Neural progenitor cell (in vitro differentiated cells): ENCODE measurements at regions not wholly inside any gene's neighbourhood (a gene's known extent, or its start where the extent isn't known, plus 50 kb on each side); places are given as distances from the start of the nearest gene placed in this dataset.

ENCODE experiments used
- DNase-seq: peaks from one replicate; pipeline ENCODE4 v3.0.0-alpha.2; 2016; ENCODE audit warnings: low spot score
- H2AFZ ChIP-seq: fragments of 200-600 bp; sonication (generic); replicated peaks from 2 replicates; pipeline ENCODE4 v1.6.1; 2016; ENCODE audit warnings: antibody characterized with exemption
- H3F3A ChIP-seq: fragments of 200-600 bp; sonication (generic); 2 replicates; pipeline ENCODE4 v1.6.1; 2016; ENCODE audit warnings: antibody characterized with exemption, low read depth
- H3K27ac ChIP-seq: fragments of 200-600 bp; sonication (generic); 2 replicates; pipeline ENCODE4 v1.5.1; 2016; ENCODE audit warnings: mild to moderate bottlenecking
- H3K27me3 ChIP-seq: fragments of 200-600 bp; sonication (generic); 2 replicates; pipeline ENCODE4 v1.6.1; 2016; ENCODE audit warnings: mild to moderate bottlenecking, moderate library complexity
- H3K36me3 ChIP-seq: fragments of 200-600 bp; sonication (generic); 2 replicates; pipeline ENCODE4 v1.5.1; 2016
- H3K4me1 ChIP-seq: fragments of 200-600 bp; sonication (generic); 2 replicates; pipeline ENCODE4 v1.6.1; 2016; ENCODE audit warnings: mixed run types
- H3K4me2 ChIP-seq: fragments of 200-600 bp; sonication (generic); 2 replicates; pipeline ENCODE4 v1.6.1; 2016
- H3K4me3 ChIP-seq: fragments of 200-600 bp; sonication (generic); 2 replicates; pipeline ENCODE4 v1.5.1; 2016
- H3K79me2 ChIP-seq: fragments of 200-600 bp; sonication (generic); 2 replicates; pipeline ENCODE4 v1.6.1; 2016; ENCODE audit warnings: low read depth
- H3K9ac ChIP-seq: fragments of 200-600 bp; sonication (generic); 2 replicates; pipeline ENCODE4 v1.6.1; 2016
- H3K9me3 ChIP-seq: fragments of 200-600 bp; sonication (generic); 2 replicates; pipeline ENCODE4 v1.5.1; 2016; ENCODE audit warnings: low read depth
- H4K20me1 ChIP-seq: fragments of 200-600 bp; sonication (generic); 2 replicates; pipeline ENCODE4 v1.6.1; 2016; ENCODE audit warnings: low read depth
- H3K27ac Mint-ChIP-seq: 3 replicates; pipeline ENCODE4 v1.8.0; 2021; ENCODE audit warnings: mixed read lengths
- H3K27me3 Mint-ChIP-seq: 2 replicates; pipeline ENCODE4 v1.8.0; 2022; ENCODE audit warnings: low read depth, mild to moderate bottlenecking, inconsistent platforms, moderate library complexity, mixed read lengths; ENCODE audit not compliant: insufficient read depth
- H3K36me3 Mint-ChIP-seq: 3 replicates; pipeline ENCODE4 v1.8.0; 2021; ENCODE audit warnings: mixed read lengths
- H3K4me1 Mint-ChIP-seq: 3 replicates; pipeline ENCODE4 v1.8.0; 2021; ENCODE audit warnings: mixed read lengths
- H3K4me3 Mint-ChIP-seq: 3 replicates; pipeline ENCODE4 v1.8.0; 2021; ENCODE audit warnings: mild to moderate bottlenecking, moderate library complexity, mixed read lengths
- H3K9me3 Mint-ChIP-seq: 3 replicates; pipeline ENCODE4 v1.8.0; 2020; ENCODE audit warnings: mixed read lengths
- CTCF ChIP-seq: fragments of 200-600 bp; sonication (generic); IDR thresholded peaks from 2 replicates; pipeline ENCODE4 v1.5.1; 2017; ENCODE audit warnings: antibody characterized with exemption, mild to moderate bottlenecking
- EZH2 ChIP-seq: fragments of 200-600 bp; sonication (generic); IDR thresholded peaks from 2 replicates; pipeline ENCODE4 v1.6.1; 2017; ENCODE audit warnings: antibody characterized with exemption, mild to moderate bottlenecking, moderate library complexity
- EZH2phosphoT487 ChIP-seq: fragments of 200-600 bp; sonication (generic); IDR thresholded peaks from 2 replicates; pipeline ENCODE4 v1.6.1; 2017; ENCODE audit warnings: antibody characterized with exemption

DNA sequence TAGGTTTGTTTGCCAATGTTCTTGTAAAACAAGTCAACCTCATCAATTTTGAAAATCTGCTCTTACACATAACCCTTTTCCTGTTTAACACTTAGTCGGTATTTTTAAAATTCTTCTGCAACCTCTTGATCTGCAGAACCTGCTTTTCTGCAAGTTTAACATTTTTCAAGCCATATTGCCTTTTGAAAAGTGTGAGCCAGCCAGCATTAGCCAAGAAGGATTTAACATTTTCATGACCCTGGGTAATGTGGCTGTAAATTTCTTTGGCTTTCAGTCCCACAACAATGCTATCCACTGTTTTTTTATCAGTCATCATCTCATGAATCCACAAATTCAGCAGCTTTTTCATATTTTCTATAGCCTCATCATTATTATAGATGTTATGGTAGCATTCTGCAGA is 956.5 kb downstream of the FAT4 start:
- Histone ChIP-seq H3K27ac (no peak overlapping the region), H3K27me3 (no peaks in the 10 kb centered on the region), H4K20me1 (no peaks in the 10 kb centered on the region), H3K9ac (no peak overlapping the region), H3K79me2 (no peaks in the 10 kb centered on the region), H3F3A (no peaks in the 10 kb centered on the region), H3K4me1 (no peaks in the 10 kb centered on the region), H3K9me3 (no peaks in the 10 kb centered on the region), H3K4me2 (no peak overlapping the region), H2AFZ (no peak overlapping the region), H3K36me3 (no peaks in the 10 kb centered on the region), H3K4me3 (no peak overlapping the region)
- TF ChIP-seq EZH2, result no peak
- no peak for TF ChIP-seq EZH2phosphoT487
- TF ChIP-seq CTCF, result no peak
- no peaks in the 10 kb centered on the region for H3K9me3 Mint-ChIP-seq
- DNase-seq, result no peak
- no peaks in the 10 kb centered on the region for H3K4me1 Mint-ChIP-seq
- H3K4me3 Mint-ChIP-seq, result no peak overlapping the region
- H3K27ac Mint-ChIP-seq, result no peak overlapping the region
- H3K36me3 Mint-ChIP-seq, result no peaks in the 10 kb centered on the region
- H3K27me3 Mint-ChIP-seq, result no peaks in the 10 kb centered on the region

GRCh38 chr4:126273746-126274145 is 959.0 kb downstream of the FAT4 start:
- H3K36me3 ChIP-seq, result no peaks in the 10 kb centered on the region
- TF ChIP-seq EZH2 (no peak), EZH2phosphoT487 (no peak), CTCF (no peak)
- no peaks in the 10 kb centered on the region for H3K4me1 ChIP-seq
- no peak overlapping the region for H3K9ac ChIP-seq
- DNase-seq, result no peak
- no peaks in the 10 kb centered on the region for H3K9me3 Mint-ChIP-seq
- H3K27ac Mint-ChIP-seq, result no peak overlapping the region
- H3K4me3 ChIP-seq, result no peak overlapping the region
- no peak overlapping the region for H2AFZ ChIP-seq
- no peaks in the 10 kb centered on the region for H3K9me3 ChIP-seq
- H3F3A ChIP-seq, result no peaks in the 10 kb centered on the region
- H3K4me2 ChIP-seq, result no peak overlapping the region
- no peak overlapping the region for H3K27ac ChIP-seq
- H3K4me1 Mint-ChIP-seq, result no peaks in the 10 kb centered on the region
- H4K20me1 ChIP-seq, result no peaks in the 10 kb centered on the region
- H3K36me3 Mint-ChIP-seq, result no peaks in the 10 kb centered on the region
- H3K4me3 Mint-ChIP-seq, result no peak overlapping the region
- no peaks in the 10 kb centered on the region for H3K79me2 ChIP-seq
- H3K27me3 ChIP-seq, result no peaks in the 10 kb centered on the region
- no peaks in the 10 kb centered on the region for H3K27me3 Mint-ChIP-seq

- no peaks in the 10 kb centered on the region for H3K4me1 ChIP-seq
- H3K4me2 ChIP-seq, result no peak overlapping the region
- DNase-seq, result no peak
- TF ChIP-seq CTCF, result no peak
- TF ChIP-seq EZH2phosphoT487, result no peak
- TF ChIP-seq EZH2, result no peak
- no peaks in the 10 kb centered on the region for H3K36me3 ChIP-seq
- no peaks in the 10 kb centered on the region for H3K36me3 Mint-ChIP-seq
- no peak overlapping the region for H2AFZ ChIP-seq
- H3K4me1 Mint-ChIP-seq, result no peaks in the 10 kb centered on the region
- no peaks in the 10 kb centered on the region for H3K9me3 ChIP-seq
- no peak overlapping the region for H3K27ac ChIP-seq
- H3K4me3 ChIP-seq, result no peak overlapping the region
- no peak overlapping the region for H3K9ac ChIP-seq
- H3K79me2 ChIP-seq, result no peaks in the 10 kb centered on the region
- no peaks in the 10 kb centered on the region for H4K20me1 ChIP-seq
- H3K27me3 Mint-ChIP-seq, result no peaks in the 10 kb centered on the region
- H3K27ac Mint-ChIP-seq, result no peak overlapping the region
- H3K27me3 ChIP-seq, result no peaks in the 10 kb centered on the region
- H3K4me3 Mint-ChIP-seq, result no peak overlapping the region
- H3K9me3 Mint-ChIP-seq, result no peaks in the 10 kb centered on the region
- no peaks in the 10 kb centered on the region for H3F3A ChIP-seq
Observed at GRCh38 chr4:126291886-126292285, 977.1 kb downstream of the FAT4 start.

GRCh38 chr4:126298271-126298670 is 983.5 kb downstream of the FAT4 start:
- H3K9me3 ChIP-seq, result no peaks in the 10 kb centered on the region
- Mint-ChIP-seq H3K27ac (no peak overlapping the region), H3K4me3 (no peak overlapping the region), H3K9me3 (peaks cover 10% of the 10 kb centered on the region), H3K27me3 (peaks cover 2% of the 10 kb centered on the region), H3K4me1 (no peaks in the 10 kb centered on the region), H3K36me3 (no peaks in the 10 kb centered on the region)
- no peaks in the 10 kb centered on the region for H3F3A ChIP-seq
- no peaks in the 10 kb centered on the region for H3K79me2 ChIP-seq
- H4K20me1 ChIP-seq, result no peaks in the 10 kb centered on the region
- no peak overlapping the region for H3K9ac ChIP-seq
- no peak overlapping the region for H3K4me3 ChIP-seq
- H3K27me3 ChIP-seq, result no peaks in the 10 kb centered on the region
- no peaks in the 10 kb centered on the region for H3K4me1 ChIP-seq
- TF ChIP-seq EZH2phosphoT487, result no peak
- no peak for TF ChIP-seq CTCF
- TF ChIP-seq EZH2, result no peak
- no peaks in the 10 kb centered on the region for H3K36me3 ChIP-seq
- no peak overlapping the region for H2AFZ ChIP-seq
- no peak overlapping the region for H3K27ac ChIP-seq
- no peak for DNase-seq
- no peak overlapping the region for H3K4me2 ChIP-seq
